GM19351 (cell line): ENCODE measurements at regions not wholly inside any gene's neighbourhood (a gene's known extent, or its start where the extent isn't known, plus 50 kb on each side); places are given as distances from the start of the nearest gene placed in this dataset.
"Not testable (repeated sequence)": the region's sequence is repeated elsewhere in the genome, so short reads cannot be mapped to it uniquely, and the experiment has no call there.

Experiments used
- ATAC-seq: cut with Tn5 transposase; IDR thresholded peaks from one replicate; pipeline ENCODE4 v1.9.1; 2021; ENCODE audit warnings: mild to moderate bottlenecking, moderate library complexity; ENCODE audit not compliant: unreplicated experiment

- ATAC-seq, result not testable (repeated sequence)
Measured at GRCh38 chr1:91207691-91208090, 185.9 kb upstream of the ZNF644 start.

DNA sequence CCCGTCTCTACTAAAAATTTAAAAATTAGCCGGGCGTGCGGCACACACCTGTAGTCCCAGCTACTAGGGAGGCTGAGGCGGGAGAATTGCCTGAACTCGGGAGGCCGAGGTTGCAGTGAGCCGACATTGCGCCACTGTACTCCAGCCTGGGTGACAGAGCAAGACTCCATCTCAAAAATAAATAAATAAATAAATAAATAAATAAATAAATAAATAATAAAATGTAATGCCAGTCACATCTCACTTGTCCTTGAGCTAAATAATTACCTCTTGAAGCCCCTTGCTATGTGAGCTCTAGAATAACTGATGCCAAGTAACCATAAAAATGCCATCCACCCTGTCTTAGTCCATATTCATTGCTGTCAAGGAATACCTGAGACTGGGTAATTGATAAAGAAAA lies 182.3 kb upstream of the ZNF644 start:
- not testable (repeated sequence) for ATAC-seq

- ATAC-seq, result no peak
Measured at GRCh38 chr1:91201694-91202093, 179.9 kb upstream of the ZNF644 start.

DNA sequence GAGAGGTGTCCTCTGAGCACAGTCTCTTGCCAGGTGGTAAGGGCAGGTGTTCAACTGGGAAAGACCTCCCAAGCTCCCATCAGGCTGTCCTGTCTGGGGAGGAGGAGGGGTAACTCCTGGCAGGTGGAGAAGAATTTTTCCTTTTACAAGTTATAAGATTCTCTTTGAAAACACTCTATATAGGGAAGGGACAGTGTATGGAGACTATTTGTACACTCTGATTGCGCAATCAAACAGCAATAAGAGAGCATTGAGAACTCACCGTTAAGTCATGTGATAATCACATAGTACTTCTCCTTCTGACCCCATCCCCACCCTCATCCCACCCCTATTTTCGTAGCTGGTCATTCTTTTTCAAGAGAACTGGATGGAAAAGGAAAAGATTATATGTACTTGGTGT lies 179.3 kb upstream of the ZNF644 start:
- ATAC-seq, result no peak

- no peak for ATAC-seq
Measured at GRCh38 chr1:91200675-91201074, 178.8 kb upstream of the ZNF644 start.

- no peak for ATAC-seq
Measured at GRCh38 chr1:91199988-91200387, 178.2 kb upstream of the ZNF644 start.

- ATAC-seq, result no peak
Measured at GRCh38 chr1:91190996-91191395, 169.2 kb upstream of the ZNF644 start.

- no peak for ATAC-seq
Measured at GRCh38 chr1:91189096-91189495, 167.3 kb upstream of the ZNF644 start.

- not testable (repeated sequence) for ATAC-seq
Measured at GRCh38 chr1:91182807-91183206, 161.0 kb upstream of the ZNF644 start.

GRCh38 chr1:91176250-91176649 lies 154.4 kb upstream of the ZNF644 start:
- no peak for ATAC-seq

- ATAC-seq, result no peak
Measured at GRCh38 chr1:91174734-91175133, 152.9 kb upstream of the ZNF644 start.

- ATAC-seq, result no peak
Measured at GRCh38 chr1:91173346-91173890, 151.6 kb upstream of the ZNF644 start.

DNA sequence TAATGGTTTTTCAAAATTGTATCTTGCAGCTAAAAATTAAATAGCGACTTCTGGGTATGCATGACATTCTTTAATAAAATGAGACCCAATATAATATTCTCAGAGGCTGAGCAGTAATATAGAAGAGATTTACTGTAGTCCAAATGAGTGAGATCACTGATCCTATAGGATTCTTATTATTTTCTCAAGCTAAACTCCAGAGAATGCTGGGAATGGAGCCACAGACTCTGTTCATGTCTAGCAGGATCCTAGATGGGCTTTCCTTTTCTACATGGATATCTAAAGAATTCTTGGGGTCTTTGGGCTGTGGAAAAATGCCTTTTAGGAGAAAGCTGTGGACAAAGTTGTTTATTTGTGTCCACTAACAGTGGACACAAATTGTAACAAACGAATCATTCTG lies 150.7 kb upstream of the ZNF644 start:
- ATAC-seq, result no peak

DNA sequence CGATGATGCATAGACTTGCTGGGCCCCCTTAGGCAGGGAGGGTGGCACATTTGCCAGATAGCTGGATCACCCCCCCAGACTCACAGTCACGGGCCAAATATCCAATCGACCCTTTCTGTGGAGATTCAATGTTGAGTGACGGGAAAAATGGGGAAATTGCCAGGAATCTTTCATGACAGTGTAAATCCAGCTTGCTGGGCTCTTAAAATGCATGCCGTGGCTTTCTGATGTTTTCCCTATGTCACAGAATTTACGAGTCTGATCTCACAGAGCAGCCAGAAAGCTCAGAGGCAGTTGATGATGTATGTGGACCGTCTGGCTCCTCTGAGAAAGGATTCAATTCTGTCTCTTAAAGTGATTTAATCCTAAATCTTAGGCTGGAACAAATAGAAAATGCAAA lies 150.1 kb upstream of the ZNF644 start:
- ATAC-seq, result no peak

DNA sequence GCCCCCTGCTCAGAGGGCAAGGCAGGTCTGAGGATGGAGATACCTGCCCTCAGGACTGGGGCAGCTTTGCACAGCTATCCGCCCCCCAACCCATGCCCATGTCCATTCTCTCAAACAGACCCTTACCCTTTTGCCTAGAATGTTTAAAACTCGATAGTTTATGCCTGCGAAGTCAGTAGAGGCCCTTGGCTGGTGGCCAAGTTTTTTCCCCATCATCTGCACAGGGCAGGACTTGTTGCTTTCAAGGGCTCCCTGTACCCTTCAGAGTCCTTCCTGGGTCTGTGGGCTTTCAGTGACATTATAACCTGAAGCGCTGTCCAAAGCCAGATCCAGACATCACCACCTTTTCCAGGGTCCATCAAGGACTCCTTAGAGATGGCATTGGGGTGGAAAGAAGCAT lies 148.7 kb upstream of the ZNF644 start:
- ATAC-seq, result no peak

- ATAC-seq, result peak; percentile 58
Measured at GRCh38 chr1:91166106-91166712, 144.4 kb upstream of the ZNF644 start.

DNA sequence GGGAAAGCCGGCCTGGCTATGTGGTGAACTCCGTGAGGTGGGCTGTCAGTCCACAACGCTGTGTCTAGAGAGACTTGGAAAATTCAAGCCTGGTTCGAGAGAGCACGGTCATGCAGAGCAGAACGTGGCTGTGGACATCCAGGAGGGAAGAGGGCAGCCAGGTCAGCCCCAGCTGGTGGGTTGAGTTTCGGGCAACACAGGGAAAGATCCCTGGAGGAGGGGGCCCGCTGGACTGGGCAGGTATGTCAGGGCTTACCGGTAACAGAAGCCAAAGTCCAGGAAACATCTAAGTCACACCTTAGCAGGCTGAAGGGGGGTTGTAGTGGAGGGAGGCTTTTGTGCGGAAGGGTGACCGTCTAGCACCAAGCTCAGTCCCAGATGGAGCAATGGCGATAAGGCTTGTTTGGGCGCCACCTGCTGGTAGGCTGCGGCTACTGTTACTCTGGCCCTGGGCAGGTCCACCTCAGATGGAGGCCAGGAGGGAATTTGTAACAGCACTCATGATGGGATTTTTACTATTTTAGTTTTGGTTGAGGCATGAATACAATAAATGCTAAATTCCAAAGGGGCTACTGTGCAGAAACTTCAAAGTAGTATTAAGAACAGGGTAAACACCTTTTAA lies 143.3 kb upstream of the ZNF644 start:
- ATAC-seq, result peak; percentile 86

DNA sequence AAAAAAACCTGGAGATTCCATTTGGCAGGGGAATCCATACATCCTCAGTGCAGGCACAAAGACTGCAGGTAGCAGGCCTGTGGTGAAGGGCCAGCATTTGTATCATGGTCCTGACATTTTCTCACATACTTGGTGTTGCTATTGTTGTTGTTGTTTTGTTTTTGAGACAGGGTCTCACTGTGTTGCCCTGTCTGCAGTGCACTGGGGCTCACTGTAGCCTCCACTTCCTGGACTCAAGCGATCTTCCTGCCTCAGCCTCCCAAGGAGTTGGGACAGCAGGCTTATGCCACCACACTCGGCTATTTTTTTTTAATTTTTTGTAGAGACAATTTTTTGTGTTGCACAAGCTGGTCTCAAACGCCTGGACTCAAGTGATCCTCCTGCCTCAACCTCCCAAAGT lies 140.8 kb upstream of the ZNF644 start:
- ATAC-seq, result no peak

DNA sequence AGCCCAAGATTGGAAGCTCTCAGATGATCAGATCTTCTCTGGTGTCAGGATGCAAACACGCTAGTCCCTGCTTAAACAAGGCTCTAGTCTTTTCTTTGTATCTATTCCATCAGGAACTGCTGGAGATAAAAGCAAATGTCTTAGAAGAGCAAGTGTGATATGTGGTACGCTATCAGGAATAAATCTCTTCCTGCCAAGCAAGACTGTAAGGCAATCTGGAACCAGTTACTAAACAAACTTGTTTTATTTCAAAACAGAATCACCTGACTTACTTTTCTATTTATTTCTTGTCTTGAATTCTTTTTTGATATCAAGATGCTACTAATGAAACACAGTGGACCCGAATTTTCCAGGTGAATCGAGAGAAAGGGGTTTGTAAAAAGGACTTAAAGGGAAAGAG lies 139.9 kb upstream of the ZNF644 start:
- ATAC-seq, result no peak

GRCh38 chr1:91161166-91161565 lies 139.3 kb upstream of the ZNF644 start:
- ATAC-seq, result no peak

- ATAC-seq, result no peak
Measured at GRCh38 chr1:91160363-91161075, 138.7 kb upstream of the ZNF644 start.

DNA sequence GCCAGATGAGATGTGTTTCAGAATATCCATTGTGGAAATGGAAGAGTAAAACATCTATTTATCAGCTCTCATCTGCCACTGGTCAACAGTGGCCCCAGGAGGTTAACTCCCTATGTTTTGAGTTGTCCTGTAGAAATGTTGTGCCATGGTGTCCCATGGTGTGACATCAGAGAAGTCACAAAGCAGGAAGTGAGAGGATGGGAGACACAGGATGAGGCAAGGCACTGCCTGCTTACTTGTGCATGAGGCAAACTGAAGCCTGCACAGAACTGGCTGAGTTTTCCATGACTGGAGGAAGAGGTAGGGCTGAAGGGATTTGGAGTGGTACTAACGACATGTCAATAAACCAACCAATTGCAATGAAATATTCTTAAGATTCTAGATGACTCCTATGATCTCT lies 131.5 kb upstream of the ZNF644 start:
- no peak for ATAC-seq
